WERI-Rb-1 (cell line): ENCODE measurements at regions not wholly inside any gene's neighbourhood (a gene's known extent, or its start where the extent isn't known, plus 50 kb on each side); places are given as distances from the start of the nearest gene placed in this dataset.

Source experiments
- DNase-seq: peaks from one replicate; pipeline ENCODE4 v3.0.0-alpha.2; 2020
- H3K27ac ChIP-seq: fragments of 250-450 bp; sonication (Bioruptor Pico); 2 replicates; pipeline ENCODE4 v1.5.1; 2020; ENCODE audit warnings: mild to moderate bottlenecking, moderate library complexity
- H3K27me3 ChIP-seq: fragments of 250-450 bp; sonication (Bioruptor Pico); 2 replicates; pipeline ENCODE4 v1.5.1; 2021; ENCODE audit warnings: mild to moderate bottlenecking, low read depth, moderate library complexity; ENCODE audit not compliant: insufficient read depth, severe bottlenecking
- H3K36me3 ChIP-seq: fragments of 250-450 bp; sonication (Bioruptor Pico); 2 replicates; pipeline ENCODE4 v1.5.1; 2020; ENCODE audit warnings: mild to moderate bottlenecking, moderate library complexity
- H3K4me3 ChIP-seq: 2 replicates; pipeline ENCODE4 v1.5.1; 2011; ENCODE audit warnings: low read depth, mild to moderate bottlenecking, control low read depth, low read length
- H3K9me3 ChIP-seq: fragments of 250-450 bp; sonication (Bioruptor Pico); 2 replicates; pipeline ENCODE4 v1.5.1; 2021; ENCODE audit warnings: mild to moderate bottlenecking, moderate library complexity; ENCODE audit not compliant: severe bottlenecking
- TF ChIP-seq, protein P1 (sequence below): IDR thresholded peaks from 2 replicates; pipeline ENCODE4 v1.5.1; 2011; ENCODE audit warnings: low read depth, mild to moderate bottlenecking, control low read depth, inconsistent platforms, low read length

DNA sequence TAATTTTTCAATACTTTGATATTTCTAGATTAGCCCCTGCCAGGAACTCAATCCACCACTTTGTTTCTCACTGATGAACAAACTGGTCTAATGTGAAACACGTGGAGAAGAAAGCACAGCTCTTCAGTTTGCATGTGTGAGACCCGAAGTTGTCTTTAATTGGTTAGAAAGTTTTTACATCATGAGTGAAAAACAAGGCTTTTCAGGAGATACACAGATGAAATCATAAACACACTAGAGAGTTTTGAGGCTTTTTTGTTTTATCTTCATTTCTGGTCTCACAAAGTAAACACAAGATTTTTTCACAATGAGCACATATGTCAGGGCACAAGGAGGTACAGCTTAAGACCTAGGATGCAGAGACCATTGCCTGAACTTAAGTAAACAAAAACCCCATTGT is 84.5 kb upstream of the MOCS2 start:
- peaks cover 6% of the 10 kb centered on the region for H3K27me3 ChIP-seq

GRCh38 chr5:53199882-53200281 is 90.3 kb upstream of the MOCS2 start:
- DNase-seq, result no peak
- H3K9me3 ChIP-seq, result no peaks in the 10 kb centered on the region

More for the DNA sequence above, 84.5 kb upstream of the MOCS2 start:
- Histone ChIP-seq H3K4me3 (no peak overlapping the region), H3K9me3 (peaks cover 7% of the 10 kb centered on the region), H3K36me3 (no peaks in the 10 kb centered on the region), H3K27ac (no peak overlapping the region)
- TF ChIP-seq, protein P1, sequence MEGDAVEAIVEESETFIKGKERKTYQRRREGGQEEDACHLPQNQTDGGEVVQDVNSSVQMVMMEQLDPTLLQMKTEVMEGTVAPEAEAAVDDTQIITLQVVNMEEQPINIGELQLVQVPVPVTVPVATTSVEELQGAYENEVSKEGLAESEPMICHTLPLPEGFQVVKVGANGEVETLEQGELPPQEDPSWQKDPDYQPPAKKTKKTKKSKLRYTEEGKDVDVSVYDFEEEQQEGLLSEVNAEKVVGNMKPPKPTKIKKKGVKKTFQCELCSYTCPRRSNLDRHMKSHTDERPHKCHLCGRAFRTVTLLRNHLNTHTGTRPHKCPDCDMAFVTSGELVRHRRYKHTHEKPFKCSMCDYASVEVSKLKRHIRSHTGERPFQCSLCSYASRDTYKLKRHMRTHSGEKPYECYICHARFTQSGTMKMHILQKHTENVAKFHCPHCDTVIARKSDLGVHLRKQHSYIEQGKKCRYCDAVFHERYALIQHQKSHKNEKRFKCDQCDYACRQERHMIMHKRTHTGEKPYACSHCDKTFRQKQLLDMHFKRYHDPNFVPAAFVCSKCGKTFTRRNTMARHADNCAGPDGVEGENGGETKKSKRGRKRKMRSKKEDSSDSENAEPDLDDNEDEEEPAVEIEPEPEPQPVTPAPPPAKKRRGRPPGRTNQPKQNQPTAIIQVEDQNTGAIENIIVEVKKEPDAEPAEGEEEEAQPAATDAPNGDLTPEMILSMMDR, result no peak
- no peak for DNase-seq

GRCh38 chr5:53200306-53200705 is 90.7 kb upstream of the MOCS2 start:
- no peak for DNase-seq
- H3K27ac ChIP-seq, result no peak overlapping the region
- no peaks in the 10 kb centered on the region for H3K36me3 ChIP-seq
- TF ChIP-seq, protein P1, result no peak
- H3K4me3 ChIP-seq, result no peak overlapping the region
- H3K9me3 ChIP-seq, result no peaks in the 10 kb centered on the region
- peaks cover 19% of the 10 kb centered on the region for H3K27me3 ChIP-seq

More at GRCh38 chr5:53199882-53200281, 90.3 kb upstream of the MOCS2 start:
- Histone ChIP-seq H3K27me3 (peaks cover 15% of the 10 kb centered on the region), H3K36me3 (no peaks in the 10 kb centered on the region), H3K27ac (no peak overlapping the region), H3K4me3 (no peak overlapping the region)
- TF ChIP-seq, protein P1, result no peak

DNA sequence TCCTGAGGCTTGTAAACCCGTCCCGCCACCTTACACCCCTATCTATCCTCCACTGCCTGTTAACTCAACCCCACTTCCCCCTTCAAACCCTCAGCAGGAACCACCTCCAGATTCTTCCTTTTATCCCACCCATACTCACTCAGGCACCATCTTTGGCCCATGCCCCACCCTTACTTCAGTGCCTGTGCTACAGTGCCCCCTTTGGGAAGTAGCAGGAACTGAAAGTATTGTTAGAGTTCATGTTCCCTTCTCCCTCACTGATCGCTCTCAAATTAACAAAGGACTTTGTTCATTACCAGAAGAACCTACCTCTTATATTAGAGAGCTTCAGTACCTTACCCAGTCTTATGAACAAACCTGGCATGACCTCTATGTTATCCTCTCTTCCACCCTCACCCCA is 92.2 kb upstream of the MOCS2 start:
- Histone ChIP-seq H3K27me3 (peaks cover 20% of the 10 kb centered on the region), H3K4me3 (no peak overlapping the region), H3K36me3 (no peaks in the 10 kb centered on the region), H3K27ac (no peak overlapping the region), H3K9me3 (no peaks in the 10 kb centered on the region)
- TF ChIP-seq, protein P1, result peak; percentile 45
- no peak for DNase-seq

DNA sequence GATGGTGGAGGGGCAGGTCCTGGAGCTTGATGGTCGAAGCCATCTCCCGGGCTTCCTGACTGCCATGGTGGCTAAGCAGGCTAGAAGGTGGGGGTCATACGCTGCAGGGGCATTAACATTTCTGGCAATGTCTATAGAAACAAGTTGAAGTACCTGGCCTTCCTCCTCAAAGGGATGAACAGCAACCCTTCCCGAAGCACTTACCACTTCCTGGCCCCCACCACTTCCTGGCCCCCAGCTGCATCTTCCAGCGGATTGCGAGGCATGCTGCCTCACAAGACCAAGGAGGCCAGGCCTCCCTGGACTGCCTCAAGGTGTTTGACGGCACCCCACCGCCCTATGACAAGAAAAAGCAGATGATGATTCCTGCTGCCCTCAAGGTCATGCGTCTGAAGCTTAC is 97.0 kb upstream of the MOCS2 start:
- no peak for DNase-seq

GRCh38 chr5:53211799-53212198 is 102.2 kb upstream of the MOCS2 start:
- H3K4me3 ChIP-seq, result no peak overlapping the region
- H3K36me3 ChIP-seq, result no peaks in the 10 kb centered on the region
- no peaks in the 10 kb centered on the region for H3K9me3 ChIP-seq
- peaks cover 23% of the 10 kb centered on the region for H3K27me3 ChIP-seq
- DNase-seq, result no peak
- TF ChIP-seq, protein P1, result no peak
- no peak overlapping the region for H3K27ac ChIP-seq

More for the DNA sequence above, 97.0 kb upstream of the MOCS2 start:
- H3K9me3 ChIP-seq, result no peaks in the 10 kb centered on the region
- H3K27me3 ChIP-seq, result peaks cover 25% of the 10 kb centered on the region
- H3K36me3 ChIP-seq, result no peaks in the 10 kb centered on the region
- TF ChIP-seq, protein P1, result no peak
- no peak overlapping the region for H3K4me3 ChIP-seq
- H3K27ac ChIP-seq, result no peak overlapping the region
